ENCODE measurements at regions not wholly inside any gene's neighbourhood (a gene's known extent, or its start where the extent isn't known, plus 50 kb on each side); places are given as distances from the start of the nearest gene placed in this dataset.

DNA sequence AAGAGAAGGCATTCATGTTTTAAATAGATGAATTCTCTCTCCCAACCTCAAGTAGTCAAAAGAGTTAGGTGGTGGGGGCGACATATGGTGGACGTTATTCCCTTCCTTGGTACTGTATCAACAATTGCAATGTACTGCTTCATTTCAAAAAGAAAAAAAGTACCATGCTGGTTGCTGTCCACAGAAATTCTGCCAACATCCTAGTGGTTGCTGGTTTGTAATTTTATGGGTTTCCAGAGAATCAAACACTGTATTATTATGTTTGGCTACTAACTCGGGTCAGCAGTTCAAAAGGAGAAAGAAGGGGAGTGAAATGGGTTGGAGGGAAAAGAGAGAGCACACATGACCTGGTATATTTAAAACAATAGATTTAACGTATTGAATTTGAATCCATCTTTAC, 61.1 kb upstream of the KCNJ16 start:
- DNase-seq (ENCODE audit: low read depth in 1 of 2, low spot score in 2 of 2): no peak

DNA sequence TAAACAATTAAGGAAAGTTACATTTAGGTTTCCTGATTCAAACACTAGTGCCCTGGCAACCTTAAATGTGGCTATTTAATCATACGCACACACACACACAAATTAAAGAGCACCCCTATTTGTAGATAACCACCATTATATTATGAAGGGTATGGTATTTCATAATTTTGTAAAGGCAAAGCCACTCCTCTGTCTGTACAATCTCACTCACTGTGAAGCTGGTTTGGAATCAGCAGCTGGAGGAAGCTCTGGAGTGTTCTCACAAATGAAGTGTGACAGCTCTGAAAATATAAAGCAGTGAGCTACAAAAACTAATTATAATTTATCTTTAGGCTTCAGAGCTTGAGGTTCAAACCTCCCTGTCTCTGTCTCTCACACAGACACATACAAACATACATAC, 57.9 kb upstream of the KCNJ16 start:
- Histone ChIP-seq H3K27ac (no peak overlapping the region), H3K4me1 (replicated peaks) (no peaks in the 10 kb centered on the region), H3K36me3 (no peaks in the 10 kb centered on the region), H3K9me3 (replicated peaks) (no peaks in the 10 kb centered on the region), H3K4me3 (no peak overlapping the region), H3K27me3 (replicated peaks) (no peaks in the 10 kb centered on the region)
- no peak for DNase-seq (ENCODE audit: low read depth in 1 of 2, low spot score in 2 of 2)

More for the DNA sequence above, 61.1 kb upstream of the KCNJ16 start:
- Histone ChIP-seq H3K9me3 (replicated peaks) (no peaks in the 10 kb centered on the region), H3K4me1 (replicated peaks) (no peaks in the 10 kb centered on the region), H3K4me3 (no peak overlapping the region), H3K27ac (no peak overlapping the region), H3K27me3 (replicated peaks) (no peaks in the 10 kb centered on the region), H3K36me3 (no peaks in the 10 kb centered on the region)

DNA sequence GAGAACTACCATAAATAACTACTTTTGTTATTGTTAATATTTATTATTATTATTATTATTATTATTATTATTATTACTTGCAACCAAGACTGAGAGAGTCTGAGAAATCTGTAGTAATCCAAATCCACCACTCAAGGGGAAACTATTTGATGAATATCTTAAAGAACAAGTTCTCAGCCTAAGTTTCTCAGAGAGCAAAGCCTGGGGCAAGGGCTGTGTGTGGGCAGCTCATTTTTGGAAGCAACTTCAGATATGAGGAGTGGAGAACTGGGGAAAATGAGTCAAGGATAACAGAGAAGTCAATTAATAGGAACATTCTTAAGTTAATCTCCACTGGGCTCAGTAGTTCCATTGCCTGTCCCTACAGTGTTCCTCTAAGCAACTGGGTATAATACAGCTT, 57.1 kb upstream of the KCNJ16 start:
- Histone ChIP-seq H3K27me3 (replicated peaks) (no peaks in the 10 kb centered on the region), H3K9me3 (replicated peaks) (no peaks in the 10 kb centered on the region), H3K27ac (no peak overlapping the region), H3K4me3 (no peak overlapping the region), H3K4me1 (replicated peaks) (no peaks in the 10 kb centered on the region), H3K36me3 (no peaks in the 10 kb centered on the region)
- no peak for DNase-seq (ENCODE audit: low read depth in 1 of 2, low spot score in 2 of 2)

DNA sequence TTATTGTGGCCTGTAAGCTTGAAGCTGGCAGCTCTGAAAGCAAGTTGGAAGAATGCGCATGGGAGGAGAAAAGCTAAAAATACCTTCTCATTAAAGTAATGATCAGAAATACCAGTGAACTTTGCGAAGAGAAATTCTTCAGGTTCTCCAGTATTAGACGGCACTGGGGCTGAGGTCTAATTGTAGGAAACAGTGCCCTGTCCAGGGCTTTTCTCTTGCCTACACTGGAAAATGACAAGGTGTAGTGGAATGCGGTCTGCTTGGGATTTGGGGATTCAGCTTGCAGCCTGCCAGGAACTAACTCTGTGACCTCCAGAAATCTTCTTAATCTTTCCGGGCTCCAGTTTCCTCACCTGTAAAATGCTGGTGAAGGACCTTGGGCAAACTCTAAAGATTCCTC, 53.3 kb upstream of the KCNJ16 start:
- no peaks in the 10 kb centered on the region for H3K27me3 ChIP-seq (replicated peaks)
- no peaks in the 10 kb centered on the region for H3K36me3 ChIP-seq
- no peak for DNase-seq (ENCODE audit: low read depth in 1 of 2, low spot score in 2 of 2)
- no peak overlapping the region for H3K27ac ChIP-seq
- H3K4me3 ChIP-seq: no peak overlapping the region
- no peaks in the 10 kb centered on the region for H3K4me1 ChIP-seq (replicated peaks)
- H3K9me3 ChIP-seq (replicated peaks): no peaks in the 10 kb centered on the region

DNA sequence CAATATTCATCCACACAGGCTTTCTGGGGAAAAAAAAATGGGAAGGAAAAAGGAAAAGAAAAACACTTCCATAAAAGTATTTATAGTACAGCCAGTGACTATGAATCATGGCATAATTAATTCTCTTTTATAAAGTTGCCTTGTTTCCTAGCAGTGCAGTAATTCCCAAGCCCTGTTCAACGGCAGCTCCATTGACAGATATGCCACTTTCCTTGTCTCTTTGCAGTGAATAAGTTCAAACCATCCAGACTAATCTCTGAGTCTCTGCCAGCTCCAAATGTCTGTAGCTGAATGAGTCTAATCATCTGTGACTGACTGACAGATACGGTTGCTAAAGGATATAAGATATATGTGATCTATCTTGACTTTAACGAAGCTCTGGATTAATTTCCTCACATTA, 52.9 kb upstream of the KCNJ16 start:
- H3K27me3 ChIP-seq (replicated peaks): no peaks in the 10 kb centered on the region
- no peak overlapping the region for H3K27ac ChIP-seq
- no peaks in the 10 kb centered on the region for H3K9me3 ChIP-seq (replicated peaks)
- H3K4me3 ChIP-seq: no peak overlapping the region
- H3K4me1 ChIP-seq (replicated peaks): no peaks in the 10 kb centered on the region
- DNase-seq (ENCODE audit: low read depth in 1 of 2, low spot score in 2 of 2): no peak
- H3K36me3 ChIP-seq: no peaks in the 10 kb centered on the region

DNA sequence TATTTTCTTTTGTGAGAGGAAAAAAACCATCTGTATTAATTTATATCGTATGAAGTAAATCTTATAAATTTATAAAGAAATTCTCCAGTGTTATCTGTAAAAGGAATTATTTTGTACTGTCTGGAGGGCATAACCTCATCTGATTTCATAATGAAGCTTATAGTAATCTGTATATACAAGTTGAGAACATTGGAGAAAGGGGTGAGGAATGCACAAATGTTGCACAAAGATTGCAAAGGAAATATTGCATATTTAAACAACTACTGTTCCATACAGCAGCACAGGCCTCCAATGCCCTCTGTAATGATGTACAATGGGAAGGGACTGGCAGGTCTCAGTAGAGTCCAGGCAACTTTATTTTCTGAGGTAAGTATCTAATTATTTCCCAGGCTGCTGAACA, 50.8 kb upstream of the KCNJ16 start:
- Histone ChIP-seq H3K36me3 (no peaks in the 10 kb centered on the region), H3K27me3 (replicated peaks) (no peaks in the 10 kb centered on the region), H3K4me3 (no peak overlapping the region), H3K9me3 (replicated peaks) (no peaks in the 10 kb centered on the region), H3K27ac (no peak overlapping the region), H3K4me1 (replicated peaks) (peaks cover 3% of the 10 kb centered on the region; the same call in 1 of the 2 replicates)
- DNase-seq (ENCODE audit: low read depth in 1 of 2, low spot score in 2 of 2): no peak
